NT2/D1 (cell line): ENCODE measurements at regions not wholly inside any gene's neighbourhood (a gene's known extent, or its start where the extent isn't known, plus 50 kb on each side); places are given as distances from the start of the nearest gene placed in this dataset.

Source experiments
- DNase-seq: peaks from one replicate; pipeline ENCODE4 v3.0.0-alpha.2; 2011; ENCODE audit warnings: low read depth, low spot score
- H3K27me3 ChIP-seq: 2 replicates; pipeline ENCODE4 v1.6.0; 2011; ENCODE audit warnings: mild to moderate bottlenecking; ENCODE audit not compliant: insufficient read length, insufficient read depth
- H3K36me3 ChIP-seq: 2 replicates; pipeline ENCODE4 v1.6.1; 2011; ENCODE audit warnings: mild to moderate bottlenecking, low read length, mixed read lengths; ENCODE audit not compliant: insufficient read depth, insufficient read length
- H3K4me1 ChIP-seq: 2 replicates; pipeline ENCODE4 v1.5.1; 2011; ENCODE audit not compliant: insufficient read depth, insufficient read length
- H3K4me3 ChIP-seq: 2 replicates; pipeline ENCODE4 v1.5.1; 2011; ENCODE audit warnings: low read depth; ENCODE audit not compliant: insufficient read length
- H3K9ac ChIP-seq: 2 replicates; pipeline ENCODE4 v1.6.0; 2011; ENCODE audit warnings: low read depth; ENCODE audit not compliant: insufficient read length
- H3K9me3 ChIP-seq: 2 replicates; pipeline ENCODE4 v1.5.1; 2011; ENCODE audit warnings: mild to moderate bottlenecking, low read length; ENCODE audit not compliant: insufficient read depth
- SUZ12 ChIP-seq: IDR thresholded peaks from 2 replicates; pipeline ENCODE4 v1.6.1; 2011; ENCODE audit not compliant: insufficient read length, insufficient read depth; ENCODE audit errors: extremely low read depth
- YY1 ChIP-seq: IDR thresholded peaks from 2 replicates; pipeline ENCODE4 v1.6.1; 2011; ENCODE audit not compliant: insufficient read length, insufficient read depth
- ZNF274 ChIP-seq: IDR thresholded peaks from 2 replicates; pipeline ENCODE4 v1.6.1; 2011; ENCODE audit warnings: mild to moderate bottlenecking, low read depth, low read length

- TF ChIP-seq YY1 (no peak), SUZ12 (no peak), ZNF274 (no peak)
- no peak overlapping the region for H3K4me3 ChIP-seq
- H3K9ac ChIP-seq, result no peak overlapping the region
- no peaks in the 10 kb centered on the region for H3K36me3 ChIP-seq
- H3K4me1 ChIP-seq, result no peaks in the 10 kb centered on the region
- DNase-seq, result no peak
- no peaks in the 10 kb centered on the region for H3K9me3 ChIP-seq
- no peaks in the 10 kb centered on the region for H3K27me3 ChIP-seq
Measured at GRCh38 chr4:135739354-135739753, 1537.8 kb upstream of the PABPC4L start.

- Histone ChIP-seq H3K4me1 (no peaks in the 10 kb centered on the region), H3K9me3 (no peaks in the 10 kb centered on the region), H3K27me3 (no peaks in the 10 kb centered on the region), H3K36me3 (no peaks in the 10 kb centered on the region), H3K9ac (no peak overlapping the region), H3K4me3 (no peak overlapping the region)
- DNase-seq, result no peak
- no peak for TF ChIP-seq YY1
- no peak for TF ChIP-seq ZNF274
- TF ChIP-seq SUZ12, result no peak
Measured at GRCh38 chr4:135735512-135735911, 1533.9 kb upstream of the PABPC4L start.

GRCh38 chr4:135732448-135732847 lies 1530.9 kb upstream of the PABPC4L start:
- no peak for DNase-seq
- no peak overlapping the region for H3K4me3 ChIP-seq
- no peak for TF ChIP-seq YY1
- no peak for TF ChIP-seq ZNF274
- TF ChIP-seq SUZ12, result no peak
- no peak overlapping the region for H3K9ac ChIP-seq
- H3K9me3 ChIP-seq, result no peaks in the 10 kb centered on the region
- no peaks in the 10 kb centered on the region for H3K4me1 ChIP-seq
- no peaks in the 10 kb centered on the region for H3K27me3 ChIP-seq
- no peaks in the 10 kb centered on the region for H3K36me3 ChIP-seq

- Histone ChIP-seq H3K36me3 (no peaks in the 10 kb centered on the region), H3K9ac (no peak overlapping the region), H3K4me1 (no peaks in the 10 kb centered on the region), H3K9me3 (no peaks in the 10 kb centered on the region), H3K27me3 (no peaks in the 10 kb centered on the region), H3K4me3 (no peak overlapping the region)
- TF ChIP-seq SUZ12 (no peak), YY1 (no peak), ZNF274 (no peak)
- no peak for DNase-seq
Measured at GRCh38 chr4:135731682-135732081, 1530.1 kb upstream of the PABPC4L start.

- Histone ChIP-seq H3K9me3 (no peaks in the 10 kb centered on the region), H3K9ac (no peak overlapping the region), H3K27me3 (no peaks in the 10 kb centered on the region), H3K36me3 (no peaks in the 10 kb centered on the region), H3K4me1 (no peaks in the 10 kb centered on the region), H3K4me3 (no peak overlapping the region)
- DNase-seq, result no peak
- TF ChIP-seq ZNF274 (no peak), SUZ12 (no peak), YY1 (no peak)
Measured at GRCh38 chr4:135724421-135724820, 1522.8 kb upstream of the PABPC4L start.

- no peaks in the 10 kb centered on the region for H3K9me3 ChIP-seq
- no peak for DNase-seq
- TF ChIP-seq ZNF274 (no peak), SUZ12 (no peak), YY1 (no peak)
- no peaks in the 10 kb centered on the region for H3K4me1 ChIP-seq
- no peaks in the 10 kb centered on the region for H3K36me3 ChIP-seq
- H3K4me3 ChIP-seq, result no peak overlapping the region
- no peak overlapping the region for H3K9ac ChIP-seq
- H3K27me3 ChIP-seq, result no peaks in the 10 kb centered on the region
Measured at GRCh38 chr4:135718019-135718418, 1516.4 kb upstream of the PABPC4L start.

- Histone ChIP-seq H3K9ac (no peak overlapping the region), H3K4me3 (no peak overlapping the region), H3K9me3 (no peaks in the 10 kb centered on the region), H3K27me3 (no peaks in the 10 kb centered on the region), H3K36me3 (no peaks in the 10 kb centered on the region), H3K4me1 (no peaks in the 10 kb centered on the region)
- TF ChIP-seq YY1, result no peak
- TF ChIP-seq ZNF274, result no peak
- no peak for TF ChIP-seq SUZ12
- no peak for DNase-seq
Measured at GRCh38 chr4:135705343-135705742, 1503.8 kb upstream of the PABPC4L start.

GRCh38 chr4:135694066-135694465 lies 1492.5 kb upstream of the PABPC4L start:
- Histone ChIP-seq H3K4me3 (no peak overlapping the region), H3K27me3 (no peaks in the 10 kb centered on the region), H3K9me3 (no peaks in the 10 kb centered on the region), H3K4me1 (no peaks in the 10 kb centered on the region), H3K36me3 (no peaks in the 10 kb centered on the region), H3K9ac (no peak overlapping the region)
- DNase-seq, result no peak
- no peak for TF ChIP-seq ZNF274
- no peak for TF ChIP-seq SUZ12
